Inferior parietal cortex (tissue), 1 donor: ENCODE measurements at regions not wholly inside any gene's neighbourhood (a gene's known extent, or its start where the extent isn't known, plus 50 kb on each side); places are given as distances from the start of the nearest gene placed in this dataset.
A peak's percentile ranks its signal among the peaks of the same experiment; 100 is the strongest.

Experiments
- DNase-seq: peaks from one replicate; pipeline ENCODE4 v3.0.0-alpha.2; 2016; ENCODE audit errors: extremely low spot score

DNA sequence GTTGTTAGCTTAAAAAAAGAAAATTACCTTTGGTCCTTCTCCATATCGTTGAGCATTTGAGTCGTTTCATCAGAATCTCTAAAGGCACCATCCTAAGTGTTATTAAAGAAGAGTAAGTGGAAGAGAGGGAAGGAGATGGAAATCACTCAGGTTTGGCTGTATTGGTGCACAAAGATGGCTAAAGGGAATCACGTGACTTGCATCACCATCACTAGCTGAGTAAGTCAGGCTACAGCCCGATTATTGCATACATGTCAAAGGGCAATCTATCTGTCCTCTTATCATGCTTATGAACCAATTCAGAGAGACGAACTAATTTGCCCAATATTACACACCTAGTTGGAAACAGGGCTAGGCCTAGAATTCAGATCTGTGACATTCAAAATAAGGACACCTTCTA lies 137.6 kb downstream of the CMPK2 start:
- DNase-seq = no peak

DNA sequence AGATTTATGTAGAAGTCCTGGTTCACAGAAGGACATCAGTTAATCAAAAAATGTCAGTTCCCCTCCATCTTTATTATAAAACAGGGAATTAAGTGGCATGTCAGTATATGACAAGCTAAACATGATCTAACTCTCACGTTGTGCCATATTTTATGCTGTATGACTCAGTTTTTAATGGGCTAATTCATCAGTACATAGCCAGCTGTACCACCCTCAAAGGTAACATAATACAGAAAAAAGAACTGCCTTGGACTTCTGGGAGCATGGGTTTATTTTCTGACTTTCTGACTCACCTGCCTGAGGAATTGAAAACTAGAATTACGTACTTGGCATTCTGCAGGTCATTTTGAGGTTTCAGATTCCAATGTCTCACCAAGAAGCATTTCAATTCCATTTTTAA lies 135.7 kb downstream of the CMPK2 start:
- DNase-seq = no peak

DNA sequence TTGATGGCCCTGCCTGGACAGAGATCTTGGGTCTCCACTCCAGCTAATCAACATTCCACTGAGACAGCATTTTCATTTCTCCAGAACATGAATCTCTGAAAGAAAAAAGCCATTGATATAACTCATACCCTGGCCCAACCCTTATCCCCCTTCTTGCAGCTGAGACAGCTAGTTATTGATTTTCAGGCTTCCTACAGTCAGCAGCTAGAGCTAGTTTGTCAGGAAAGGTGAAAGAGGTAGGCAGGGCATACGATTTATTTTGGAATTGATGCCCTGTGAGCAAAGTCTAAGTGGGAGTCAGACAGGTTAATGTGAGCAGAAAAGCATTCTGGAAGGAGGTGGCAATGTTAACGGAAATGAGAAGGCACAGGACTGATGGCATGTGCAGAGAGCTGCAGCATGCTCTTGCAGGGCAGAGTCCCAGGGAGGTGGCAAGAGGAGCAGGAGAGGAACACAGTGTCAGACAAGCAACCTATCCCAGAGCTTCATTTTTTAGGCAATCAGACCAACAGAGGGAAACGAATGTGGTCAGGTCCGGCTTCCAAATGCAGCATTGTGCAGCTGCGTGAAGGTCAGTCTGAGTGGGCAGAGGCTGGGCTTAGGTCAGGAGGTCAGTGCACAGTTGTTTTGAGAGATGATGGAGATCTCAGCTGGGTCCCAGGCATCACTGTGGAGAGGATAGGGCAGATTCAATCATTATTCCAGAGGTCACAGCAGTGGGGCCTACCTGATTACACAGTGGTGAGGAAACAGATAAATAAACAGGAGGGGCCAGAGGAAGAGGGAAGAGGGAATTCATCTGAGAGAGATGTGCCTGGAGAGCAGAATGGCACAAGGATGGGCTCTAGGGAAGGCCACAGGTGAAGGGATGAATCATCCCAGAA lies 134.8 kb downstream of the CMPK2 start:
- DNase-seq = no peak

DNA sequence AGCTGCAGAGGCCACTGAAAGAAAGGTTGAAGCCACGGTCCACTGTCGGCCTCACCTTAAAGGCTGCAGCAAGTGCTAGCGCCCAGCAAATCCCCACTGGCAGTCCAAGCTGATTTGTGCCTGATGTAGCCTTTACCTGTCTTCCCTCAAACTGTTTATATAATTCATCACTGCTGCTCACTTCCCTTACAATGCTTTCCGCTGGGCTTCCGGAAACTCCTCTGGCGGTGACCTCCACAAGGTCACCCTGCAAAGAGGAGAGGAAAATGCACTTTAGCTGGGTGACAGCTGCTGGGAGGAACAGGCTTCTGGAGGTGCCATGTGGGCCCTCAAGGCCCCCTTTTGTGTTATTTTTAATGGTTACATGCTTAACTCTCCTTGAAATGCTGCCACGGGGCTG lies 126.2 kb downstream of the CMPK2 start:
- no peak for DNase-seq

DNA sequence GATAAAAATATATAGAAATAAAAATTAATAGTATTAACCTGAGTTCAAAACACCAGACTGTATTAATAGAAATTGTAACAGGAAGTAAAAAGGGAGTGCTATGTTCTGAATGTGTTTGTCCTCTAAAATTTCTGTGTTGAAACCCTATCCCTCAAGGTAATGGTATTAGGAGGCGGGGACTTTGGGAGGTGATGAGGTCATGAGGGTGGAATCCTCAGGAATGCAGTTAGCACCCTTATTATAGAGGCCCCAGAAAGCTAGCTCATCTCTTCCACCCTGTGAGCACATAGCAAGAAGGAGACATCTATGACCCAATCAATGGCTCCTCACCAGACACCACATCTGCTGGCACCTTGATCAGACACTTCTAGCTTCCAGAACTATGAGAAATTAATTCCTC lies 124.5 kb downstream of the CMPK2 start:
- DNase-seq = no peak

DNA sequence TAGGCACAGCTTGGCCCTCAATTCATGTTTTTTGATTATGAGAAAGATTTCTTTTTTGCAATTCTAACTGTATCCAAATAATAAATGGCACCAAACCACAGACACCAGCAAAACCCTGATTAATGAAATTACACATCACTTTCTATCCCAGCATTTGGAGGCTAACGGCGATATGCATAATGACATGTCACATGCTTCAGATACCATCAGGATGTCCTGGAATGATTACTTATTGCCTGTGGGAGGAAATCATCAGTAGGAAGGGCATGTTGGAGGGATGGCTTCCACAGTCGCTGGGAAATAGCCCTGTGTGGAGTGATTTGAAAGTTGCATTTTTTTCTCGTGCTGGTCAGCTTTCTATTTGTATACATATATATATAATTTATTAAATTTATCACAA lies 121.7 kb downstream of the CMPK2 start:
- no peak for DNase-seq

DNA sequence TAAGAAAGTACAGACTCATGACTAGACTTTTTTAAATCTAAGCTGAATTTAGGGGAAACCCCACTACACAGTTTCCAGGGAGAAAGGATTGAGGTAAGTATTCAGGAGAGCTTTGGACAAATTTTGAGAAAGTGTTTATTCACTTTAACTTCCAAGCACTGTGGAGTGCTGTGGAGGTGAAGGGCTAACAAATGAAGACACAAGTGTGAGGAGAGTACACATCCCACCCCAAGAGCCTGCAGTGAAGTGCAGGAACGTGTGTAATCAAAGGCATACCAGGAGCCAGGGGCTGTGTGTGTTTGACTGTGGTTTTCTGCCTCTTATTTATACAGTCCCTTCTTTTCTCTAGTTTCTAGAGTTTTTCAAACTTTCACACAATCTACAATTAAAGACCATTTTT lies 118.3 kb downstream of the CMPK2 start:
- DNase-seq = no peak

DNA sequence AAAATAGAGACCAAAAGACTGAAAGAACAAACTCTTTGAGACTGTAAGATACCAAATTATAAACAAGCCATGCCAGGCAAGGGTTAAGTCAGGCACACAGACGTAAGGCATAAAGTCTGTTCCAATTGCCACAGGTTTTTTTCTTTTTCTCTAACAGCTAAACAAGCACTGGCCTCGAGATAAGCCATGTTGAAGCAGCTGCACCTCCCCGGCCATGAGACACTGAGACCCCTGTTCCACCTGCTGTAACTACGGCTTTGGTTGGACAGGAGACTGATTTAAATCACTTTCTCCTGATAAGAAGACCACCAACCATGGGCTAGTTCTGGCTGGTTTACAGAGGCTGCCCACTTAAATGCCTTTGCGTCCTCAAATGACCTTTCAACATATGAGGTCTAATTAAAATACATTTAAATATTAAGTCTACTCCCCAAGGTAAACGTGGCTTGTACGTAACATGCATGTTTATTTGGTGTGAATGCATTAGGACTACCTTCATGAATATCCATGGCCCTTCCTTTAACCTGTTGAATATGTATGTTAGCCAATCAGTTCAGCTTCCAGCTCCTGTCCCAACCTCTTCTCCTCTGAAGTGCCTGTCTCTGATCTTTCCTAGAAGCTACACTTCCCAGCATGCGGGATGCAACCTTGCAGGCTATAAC lies 117.2 kb downstream of the CMPK2 start:
- DNase-seq = no peak

DNA sequence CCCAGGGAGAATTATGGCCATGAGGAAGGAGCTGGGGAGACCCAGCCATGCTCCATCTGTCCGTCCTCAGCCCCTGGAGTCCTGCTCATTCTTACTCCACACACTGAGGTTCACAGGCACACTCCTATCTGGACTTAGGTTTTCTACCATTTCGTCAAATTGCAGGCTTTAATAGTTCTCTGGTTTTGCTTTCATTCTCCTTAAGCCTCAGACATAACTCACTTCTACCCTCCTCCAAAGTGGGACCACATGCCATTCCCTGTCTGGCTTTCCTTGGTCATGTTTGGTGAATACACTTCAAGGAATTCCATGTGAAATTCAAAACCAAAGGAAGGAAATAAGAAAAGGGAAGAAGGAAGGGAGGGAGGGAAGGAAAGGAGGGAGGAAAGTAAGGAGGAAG lies 115.7 kb downstream of the CMPK2 start:
- DNase-seq = no peak

DNA sequence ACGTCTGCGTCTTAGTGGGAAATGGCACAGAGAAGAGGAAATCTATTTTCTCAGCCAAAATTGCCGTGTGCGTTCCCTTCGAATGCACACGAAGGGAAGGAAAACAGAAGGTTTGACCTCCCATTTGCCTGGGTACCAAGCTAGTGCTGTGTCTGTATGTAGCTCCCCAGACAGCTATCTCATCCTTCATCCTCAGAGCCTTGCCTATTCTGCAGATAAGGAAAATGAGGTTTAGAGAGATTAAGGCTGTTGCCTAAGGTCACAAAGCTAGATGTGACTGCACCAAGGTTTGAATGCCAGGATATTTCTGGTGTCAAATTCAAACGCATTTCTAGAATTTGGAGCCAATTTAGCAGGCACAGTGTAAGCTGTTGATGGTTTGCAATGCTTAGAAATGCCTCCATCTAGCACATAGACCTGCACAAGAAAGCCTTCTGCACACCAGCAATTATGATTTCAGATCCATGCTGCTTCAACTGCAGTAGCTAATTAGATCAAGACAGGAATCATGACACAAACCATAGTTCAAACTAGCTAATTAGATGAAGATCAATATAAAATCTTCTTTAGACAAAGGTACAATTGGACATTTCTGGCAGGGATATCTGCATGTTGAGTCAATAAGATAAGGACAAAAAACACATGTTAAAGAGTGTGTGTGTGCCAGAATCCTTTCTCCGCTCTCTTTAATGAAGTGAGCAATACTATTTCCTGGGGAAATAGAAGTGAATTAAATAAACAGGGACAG lies 115.1 kb downstream of the CMPK2 start:
- no peak for DNase-seq

DNA sequence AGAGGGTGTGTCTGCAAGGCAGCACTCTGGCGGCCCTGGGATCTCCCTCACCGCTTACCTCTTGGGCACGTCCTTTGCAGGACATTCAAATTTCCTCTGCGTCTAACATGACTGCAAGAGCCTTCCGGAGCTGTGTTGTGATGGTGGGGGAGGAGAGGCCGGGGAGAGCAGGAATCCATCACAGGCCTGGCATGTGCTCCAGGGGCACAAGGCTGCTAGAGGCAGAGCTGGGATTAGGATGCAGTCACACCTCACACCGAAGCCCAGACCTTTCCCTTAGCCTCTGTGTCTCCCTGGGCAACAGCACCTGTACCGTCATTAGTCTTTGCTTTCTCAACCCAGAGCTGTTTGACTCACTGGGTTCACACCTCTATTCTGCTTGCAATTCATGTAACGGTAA lies 111.3 kb downstream of the CMPK2 start:
- no peak for DNase-seq

DNA sequence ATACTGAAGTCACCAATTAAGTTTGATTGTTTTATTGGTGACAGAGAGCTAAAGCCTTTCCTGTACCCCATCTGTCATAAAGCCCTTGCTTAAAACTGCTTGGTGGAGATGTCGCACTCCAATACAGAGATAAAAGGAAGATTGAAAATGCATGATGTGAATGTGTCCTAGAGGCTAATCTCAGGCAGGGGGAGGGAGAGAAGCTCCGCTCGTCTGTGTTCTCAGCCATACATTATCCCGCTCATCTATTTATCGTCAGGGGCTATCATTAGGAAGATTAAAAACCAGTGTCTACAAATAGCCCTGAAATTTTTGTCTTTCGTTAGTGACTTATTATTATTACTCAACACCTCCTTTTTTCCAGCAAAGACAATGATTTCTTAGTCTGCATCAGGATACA lies 110.3 kb downstream of the CMPK2 start:
- DNase-seq = no peak

DNA sequence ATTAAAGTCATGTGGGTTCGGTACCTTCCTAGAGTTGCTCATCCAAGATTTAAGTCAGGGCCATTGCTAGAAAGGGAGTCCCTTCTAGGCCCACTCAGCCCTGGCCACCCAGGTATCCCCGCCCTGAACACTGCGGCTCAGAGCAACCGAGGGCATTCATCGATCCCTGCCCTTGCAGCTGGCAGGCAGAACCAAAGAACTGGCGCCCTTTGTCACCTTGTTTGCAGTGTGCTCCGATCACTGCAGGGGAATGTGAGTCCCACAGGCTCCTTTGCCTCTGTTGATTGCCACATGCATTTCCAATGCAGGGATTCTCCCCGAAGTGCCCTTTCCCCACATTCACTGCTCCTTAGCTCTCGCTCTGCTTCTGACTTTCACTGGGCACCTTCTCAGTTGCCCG lies 108.5 kb downstream of the CMPK2 start:
- DNase-seq = no peak

DNA sequence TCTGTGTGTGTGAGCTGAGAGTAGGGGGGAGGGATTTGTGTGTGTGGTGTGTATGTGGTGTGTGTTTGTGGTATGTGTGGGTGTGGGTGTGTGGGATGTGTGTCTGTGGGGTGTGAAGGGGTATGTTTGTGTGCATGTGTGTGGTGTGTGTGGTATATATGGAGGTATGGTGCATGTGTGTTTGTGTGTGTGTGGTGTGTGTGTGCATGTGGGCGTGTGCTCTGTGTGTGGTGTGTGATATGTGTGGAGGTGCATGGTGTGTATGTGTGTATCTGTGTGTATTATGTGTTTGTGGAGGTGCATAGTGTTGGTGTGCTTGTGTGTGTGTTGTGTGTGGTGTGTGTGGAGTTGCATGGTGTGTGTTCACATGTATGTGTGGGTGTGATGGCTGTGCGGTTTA lies 106.0 kb downstream of the CMPK2 start:
- DNase-seq = no peak

DNA sequence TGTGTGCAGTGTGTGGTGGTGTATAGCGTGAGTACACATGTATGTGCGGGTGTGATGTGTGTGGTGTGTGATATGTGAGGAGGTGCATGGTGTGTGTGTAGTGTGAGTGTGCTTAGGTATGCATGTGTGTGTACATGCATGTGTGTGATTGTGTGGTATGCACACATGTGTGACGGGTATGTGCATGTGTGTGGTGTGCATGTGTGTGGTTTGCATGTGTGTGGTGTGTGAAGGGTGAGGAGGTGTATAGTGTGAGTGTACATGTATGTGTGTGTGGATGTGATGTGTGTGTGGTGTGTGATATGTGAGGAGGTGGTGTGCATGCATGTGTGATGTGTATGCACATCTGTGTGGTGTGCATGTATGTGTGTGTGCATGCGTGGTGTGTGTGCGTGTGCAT lies 105.6 kb downstream of the CMPK2 start:
- DNase-seq = no peak

DNA sequence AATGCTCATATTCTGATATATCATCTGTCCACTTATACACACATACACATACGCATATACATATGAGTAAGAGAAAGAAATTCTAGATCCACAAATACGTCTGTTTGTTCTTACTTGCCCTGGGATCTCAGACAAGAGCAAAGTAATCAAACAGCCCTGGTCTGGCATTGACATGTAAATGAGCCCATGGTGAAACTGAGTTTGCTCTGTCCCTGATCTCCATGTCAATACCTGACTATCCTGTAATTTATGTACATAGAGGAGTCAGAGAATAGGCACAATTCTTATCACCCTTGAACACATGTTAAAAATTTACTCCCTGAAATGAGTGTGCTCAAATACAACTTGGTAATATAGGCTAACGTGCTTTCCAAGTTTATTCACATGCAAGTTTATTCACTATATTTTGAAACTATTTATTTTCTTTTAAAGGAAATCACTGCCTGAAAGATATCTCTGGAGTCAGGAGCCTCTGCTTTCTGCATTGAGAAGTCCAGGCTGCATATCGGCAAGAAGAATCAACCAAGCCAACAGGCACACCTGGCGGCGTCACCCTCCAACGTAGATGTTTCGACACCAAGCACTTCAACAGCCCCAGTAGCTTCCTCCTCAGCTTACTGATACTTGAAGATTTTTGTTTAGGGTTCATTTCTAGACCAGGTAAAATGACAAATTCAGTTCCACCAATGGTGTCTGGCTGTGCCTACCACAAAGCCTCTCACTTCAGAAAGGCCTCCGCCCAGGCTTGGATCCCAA lies 100.6 kb downstream of the CMPK2 start:
- no peak for DNase-seq

DNA sequence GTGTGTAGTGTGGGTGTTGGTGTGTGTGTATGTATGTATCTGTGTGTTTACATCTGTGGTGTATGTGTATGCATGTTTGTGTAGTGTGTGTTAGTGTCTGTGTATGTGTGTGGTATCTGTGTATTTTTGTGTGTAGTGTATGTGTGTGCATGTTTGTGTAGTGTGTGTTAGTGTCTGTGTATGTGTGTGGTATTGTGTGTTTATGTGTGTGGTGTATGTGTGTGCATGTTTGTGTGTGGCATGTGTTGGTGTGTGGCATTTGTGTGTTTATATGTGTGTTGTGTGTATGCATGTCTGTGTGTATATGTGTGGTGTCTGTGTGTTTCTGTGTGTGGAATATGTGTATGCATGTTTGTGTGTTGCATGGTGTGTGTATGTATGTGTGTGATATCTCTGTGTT lies 96.4 kb downstream of the CMPK2 start:
- no peak for DNase-seq

DNA sequence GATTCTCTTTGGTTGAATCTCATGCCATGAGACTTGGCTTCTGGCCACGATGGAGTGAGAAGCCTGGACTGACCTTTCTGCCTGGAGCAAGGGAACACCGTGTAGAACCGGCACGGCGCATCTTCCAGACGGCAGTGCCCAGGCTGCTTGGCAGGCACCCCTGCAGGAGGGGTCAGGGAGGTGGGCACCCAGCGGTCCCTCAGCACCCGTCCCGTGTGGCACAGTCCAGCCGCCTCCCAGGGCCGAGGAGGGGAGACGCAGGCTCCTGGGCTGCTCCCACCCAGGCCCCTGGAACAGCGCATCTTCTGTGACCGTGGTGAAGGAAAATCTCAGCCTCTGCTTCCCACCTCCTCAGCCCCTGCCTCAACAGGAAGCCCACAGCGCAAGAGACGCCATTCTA lies 95.7 kb downstream of the CMPK2 start:
- DNase-seq = no peak

DNA sequence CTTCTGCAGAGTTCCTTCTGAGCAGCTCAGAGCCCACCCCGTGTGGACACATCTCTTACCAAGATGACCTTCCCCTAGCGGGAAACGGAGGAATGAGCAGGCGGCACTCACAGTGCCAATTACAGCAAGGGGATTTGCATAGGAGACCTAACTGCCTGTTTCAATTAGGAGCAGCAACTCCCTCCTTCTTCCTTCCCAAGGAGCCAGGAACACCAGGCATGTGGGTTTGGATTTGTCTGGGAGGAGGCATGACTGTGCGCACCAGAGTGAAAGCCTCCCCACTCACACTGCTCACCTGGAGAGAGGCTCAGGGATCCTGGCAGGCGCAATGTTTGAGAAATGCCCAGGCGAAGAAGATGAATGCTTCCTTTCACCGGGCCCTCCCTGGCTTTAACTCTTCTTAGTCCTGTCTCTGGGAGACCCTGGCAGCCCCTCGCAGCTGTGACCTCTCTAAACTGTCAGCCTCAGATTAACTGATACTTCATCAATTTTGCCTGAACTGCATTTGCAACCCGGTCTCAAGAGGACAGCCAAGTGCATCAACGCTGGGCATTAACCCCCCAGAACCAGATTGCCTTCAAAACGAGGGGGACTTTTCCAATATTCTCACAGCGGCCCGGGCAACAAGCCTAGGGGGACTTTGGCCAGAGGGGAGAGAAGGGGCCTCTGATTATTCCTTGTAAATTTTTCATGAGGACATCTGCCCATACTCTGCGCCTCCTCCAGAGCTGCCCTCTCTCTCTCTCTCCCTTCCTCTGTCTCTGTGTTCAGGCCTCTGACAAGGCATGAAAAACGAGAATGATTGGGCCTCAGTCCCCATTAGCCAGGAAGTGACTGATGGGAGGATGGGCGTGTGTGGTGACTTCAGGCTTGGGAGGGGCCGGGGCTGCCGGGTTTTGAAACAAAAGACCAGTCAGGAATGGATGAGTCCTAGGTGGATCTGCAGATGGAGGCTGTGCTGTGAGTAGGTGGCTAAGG lies 93.8 kb downstream of the CMPK2 start:
- DNase-seq = no peak

DNA sequence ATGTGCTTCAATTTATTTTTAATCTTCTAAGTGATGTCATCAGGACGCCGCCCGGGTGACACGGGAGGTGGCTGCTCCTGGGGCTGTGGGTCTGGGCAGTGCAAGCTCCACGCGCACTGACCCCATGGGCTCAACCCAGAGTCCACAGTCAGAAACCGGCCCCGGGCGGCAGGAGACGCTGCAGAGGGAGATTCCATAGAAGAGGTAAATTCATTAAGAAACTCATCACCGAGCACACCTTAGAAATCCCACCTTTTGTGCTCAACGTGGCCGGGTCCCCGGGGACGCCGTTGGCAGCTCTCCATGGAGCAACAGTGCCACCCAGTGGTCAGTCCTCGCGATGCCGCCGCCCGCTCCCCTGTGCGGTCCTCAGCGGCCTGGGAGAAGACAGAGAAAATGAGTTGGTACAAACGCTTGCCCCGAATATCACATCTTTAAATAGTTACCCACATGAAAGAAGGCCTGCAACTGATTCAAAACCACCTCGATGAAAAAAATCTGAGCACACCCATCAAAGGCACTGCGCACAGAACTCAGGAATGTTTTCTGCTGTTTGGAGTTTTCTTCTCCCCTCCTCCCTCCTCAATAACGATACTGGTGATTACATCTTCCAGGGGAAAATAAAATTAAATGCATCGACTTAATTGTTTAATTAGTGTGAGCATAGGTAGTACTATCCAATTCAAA lies 92.6 kb downstream of the CMPK2 start:
- peak; percentile 69 for DNase-seq
